ENCODE measurements at regions not wholly inside any gene's neighbourhood (a gene's known extent, or its start where the extent isn't known, plus 50 kb on each side); places are given as distances from the start of the nearest gene placed in this dataset.

- TF ChIP-seq POLR2A (IDR thresholded peaks at IDR 0.05): no peak
- no peak for TF ChIP-seq CTCF (IDR thresholded peaks at IDR 0.05)
- TF ChIP-seq POLR2AphosphoS5 (IDR thresholded peaks at IDR 0.05; ENCODE audit: insufficient read depth in 1 of 2, low read depth in 1 of 2): no peak
Observed at GRCh38 chr5:57028161-57028560, 76.2 kb upstream of the MIER3 start.
